Activated gamma-delta T cell treated with Interleukin-2 at 50 U/mL for 16 hours (primary cell): ENCODE measurements at regions not wholly inside any gene's neighbourhood (a gene's known extent, or its start where the extent isn't known, plus 50 kb on each side); places are given as distances from the start of the nearest gene placed in this dataset.
"Not testable (repeated sequence)": the region's sequence is repeated elsewhere in the genome, so short reads cannot be mapped to it uniquely, and the experiment has no call there.

Experiments
- DNase-seq: peaks from one replicate; pipeline ENCODE4 v3.0.0-alpha.2; 2020

DNA sequence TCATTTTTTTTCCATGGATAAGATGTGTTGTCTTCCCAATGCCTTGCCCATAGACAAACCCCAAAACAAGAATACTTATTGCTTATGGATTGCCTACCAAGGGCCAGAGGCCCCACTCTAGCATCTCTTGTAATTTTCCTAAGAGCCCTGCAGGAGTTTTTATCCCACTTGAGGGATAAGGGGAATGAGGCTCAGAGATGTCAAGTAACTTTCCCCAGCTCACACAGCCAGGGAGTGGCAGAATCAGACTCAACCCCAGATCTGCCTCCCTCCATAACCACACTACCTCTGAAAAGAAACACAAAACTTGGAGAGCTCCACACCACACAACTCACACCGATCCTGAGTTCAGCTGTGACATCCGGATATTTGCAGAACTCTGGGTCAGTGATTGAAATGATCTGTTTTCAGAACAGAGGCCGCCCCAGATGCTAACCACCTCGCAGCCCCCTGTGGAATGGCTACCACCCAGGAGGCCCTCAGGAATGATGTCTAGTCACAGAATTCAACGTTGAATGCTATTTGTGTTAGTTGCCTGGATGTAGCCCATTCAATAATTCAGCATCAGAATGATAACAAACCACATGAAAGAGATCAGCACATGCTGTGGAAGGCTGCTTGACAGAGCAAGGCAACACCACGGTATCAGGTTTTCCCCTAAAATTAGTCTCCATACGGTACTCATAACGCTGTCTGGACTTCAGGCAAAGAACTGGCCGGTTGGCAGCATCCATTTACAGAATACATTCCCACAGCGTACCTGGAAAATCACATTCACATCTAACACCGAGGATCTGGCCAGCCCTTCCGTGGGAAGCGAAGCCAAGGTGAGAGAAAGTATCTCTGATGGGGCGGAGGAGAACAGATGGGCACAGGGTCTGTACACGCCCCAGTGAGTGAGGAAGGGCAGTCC is 231.9 kb downstream of the TOMM20 start:
- DNase-seq = no peak

DNA sequence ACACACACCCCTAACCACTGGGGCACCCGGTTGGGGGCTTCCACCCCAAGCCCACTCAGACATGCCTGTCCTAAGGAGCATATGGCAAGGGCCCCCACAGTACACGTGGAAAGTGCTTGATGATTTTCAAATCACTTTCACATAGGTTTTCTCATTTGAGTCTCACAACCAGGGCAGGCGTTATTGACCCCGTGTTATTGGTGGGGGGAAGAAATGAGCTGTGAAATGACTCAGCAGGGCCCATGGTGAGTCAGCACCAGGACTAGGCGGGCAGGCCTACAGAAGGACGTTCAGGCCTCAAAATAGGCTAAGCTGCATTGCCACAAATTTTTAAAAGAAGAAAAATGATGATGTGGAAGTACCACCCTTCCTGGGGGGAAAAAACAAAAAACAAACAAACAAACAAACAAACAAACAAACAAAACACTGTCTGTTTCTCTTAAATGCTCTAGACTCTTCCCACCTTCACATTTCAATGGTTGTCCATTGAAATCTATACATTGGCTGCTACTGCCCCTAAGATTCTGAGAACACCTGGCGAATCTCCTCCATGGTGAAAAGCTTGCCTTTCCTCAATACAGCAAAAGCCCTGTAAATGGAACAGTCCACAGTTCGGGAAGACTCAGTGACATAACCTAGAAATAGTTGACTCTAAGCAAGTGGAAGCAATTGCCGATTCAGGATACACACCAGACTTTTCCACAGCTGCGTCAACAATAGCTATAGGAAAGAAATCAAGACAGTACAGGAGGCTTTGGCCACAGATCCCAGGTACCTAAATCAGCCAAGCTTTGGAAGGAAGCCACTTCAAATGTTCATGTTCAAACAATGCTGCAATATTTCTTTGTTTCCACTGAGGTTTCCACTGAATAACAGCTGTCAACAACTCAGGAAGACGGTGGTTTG is 234.7 kb downstream of the TOMM20 start:
- no peak for DNase-seq

DNA sequence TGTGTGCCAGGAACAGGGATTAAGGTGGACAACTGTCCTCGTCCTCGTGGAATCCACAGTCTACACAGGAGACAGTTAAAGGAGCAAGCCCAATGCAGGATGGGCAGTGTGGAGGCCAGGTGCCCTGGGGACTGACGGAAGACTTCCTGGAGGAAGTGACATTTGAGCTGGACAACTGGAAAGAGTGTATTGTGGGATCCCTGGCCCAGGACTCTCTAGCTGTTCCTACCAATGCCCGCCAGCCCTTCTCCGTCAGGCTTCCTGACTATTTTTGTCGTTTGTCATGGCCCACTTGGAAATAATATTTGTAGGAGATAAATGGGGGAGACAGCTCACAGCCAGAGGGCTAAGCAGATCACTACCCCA is 235.3 kb downstream of the TOMM20 start:
- no peak for DNase-seq

DNA sequence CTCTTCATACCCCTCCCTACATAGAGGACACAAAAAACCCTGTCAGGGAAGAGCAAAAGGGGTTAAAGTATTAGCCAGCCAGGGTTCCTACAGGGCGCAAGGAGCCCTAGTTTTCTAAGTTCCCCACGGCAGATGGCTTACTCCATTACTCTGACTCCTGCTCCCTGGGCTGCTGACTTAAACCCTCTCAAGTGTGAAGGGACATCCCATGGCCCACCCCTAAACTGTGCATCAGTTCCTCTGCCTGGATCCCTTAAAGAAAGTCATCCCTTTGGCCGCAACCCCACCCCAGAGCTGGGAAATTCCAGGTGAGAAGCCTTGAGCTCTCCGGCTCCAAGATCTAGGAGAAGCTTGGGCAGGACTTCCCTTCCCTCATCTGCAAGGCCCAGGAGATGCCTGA is 236.0 kb downstream of the TOMM20 start:
- no peak for DNase-seq

- DNase-seq = no peak
Measured at GRCh38 chr1:234891427-234891826, 237.2 kb downstream of the TOMM20 start.

DNA sequence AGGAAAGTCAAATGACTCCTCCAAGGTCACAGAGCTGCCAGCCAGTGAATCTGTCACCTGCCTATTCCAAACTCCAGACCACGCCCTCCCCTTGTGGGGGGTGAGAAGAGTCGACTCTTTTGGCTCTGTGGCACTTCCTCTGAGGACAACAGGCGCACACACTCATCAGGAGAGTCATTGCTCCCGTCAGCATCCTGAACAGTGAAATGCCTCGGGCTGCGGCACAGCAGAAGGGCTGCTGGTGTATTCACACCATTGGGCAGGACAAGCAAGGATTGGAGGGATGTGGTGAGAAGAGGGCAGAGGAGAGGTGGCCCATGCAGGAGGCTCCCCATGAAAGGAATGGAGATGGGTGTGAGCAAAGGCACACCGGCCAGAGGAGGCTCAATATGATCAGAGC is 239.0 kb downstream of the TOMM20 start:
- DNase-seq = no peak

- not testable (repeated sequence) for DNase-seq
Measured at GRCh38 chr1:234888247-234888646, 240.4 kb downstream of the TOMM20 start.

DNA sequence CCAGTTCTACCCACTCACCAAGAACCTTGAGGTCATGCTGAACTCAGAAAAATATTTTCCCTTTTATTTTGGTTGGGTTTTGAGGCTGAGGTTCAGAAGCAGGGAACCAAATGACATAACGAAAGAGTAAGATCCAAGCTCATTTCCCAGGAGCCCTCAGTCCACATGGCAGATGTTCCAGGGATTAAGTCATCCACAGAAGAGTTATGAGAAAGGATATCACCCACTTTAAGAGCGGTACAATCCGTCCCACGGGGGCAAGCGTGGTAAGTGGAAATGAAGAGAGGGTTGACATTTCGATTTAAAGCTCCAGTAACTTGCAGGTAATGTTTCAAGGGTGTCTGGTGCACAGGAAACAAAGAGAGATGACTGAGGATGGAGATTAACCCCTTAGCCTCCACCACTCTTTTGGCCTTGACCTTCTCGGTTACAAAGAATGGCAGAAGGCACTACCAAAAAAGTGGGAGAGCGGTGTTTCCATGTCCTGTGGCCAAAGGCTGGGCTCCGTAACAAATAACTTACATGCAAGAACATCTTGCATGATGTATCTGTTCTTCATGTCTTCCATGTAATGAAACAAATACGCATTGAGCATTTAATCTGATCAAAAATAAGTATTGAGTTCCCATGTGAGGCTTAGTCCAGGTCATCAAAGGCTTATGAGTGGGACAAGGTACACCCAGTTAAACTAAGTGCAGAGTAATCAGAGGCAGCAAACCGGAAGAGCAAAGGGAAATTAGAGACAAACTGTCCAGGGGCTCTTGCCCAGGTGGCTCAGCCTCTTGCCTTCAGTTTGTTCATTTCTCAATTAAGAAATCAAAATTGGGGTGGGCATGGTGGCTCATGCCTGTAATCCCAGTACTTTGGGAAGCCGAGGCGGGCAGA is 241.4 kb downstream of the TOMM20 start:
- DNase-seq = no peak

GRCh38 chr1:234886081-234886984 is 242.3 kb downstream of the TOMM20 start:
- DNase-seq = no peak

DNA sequence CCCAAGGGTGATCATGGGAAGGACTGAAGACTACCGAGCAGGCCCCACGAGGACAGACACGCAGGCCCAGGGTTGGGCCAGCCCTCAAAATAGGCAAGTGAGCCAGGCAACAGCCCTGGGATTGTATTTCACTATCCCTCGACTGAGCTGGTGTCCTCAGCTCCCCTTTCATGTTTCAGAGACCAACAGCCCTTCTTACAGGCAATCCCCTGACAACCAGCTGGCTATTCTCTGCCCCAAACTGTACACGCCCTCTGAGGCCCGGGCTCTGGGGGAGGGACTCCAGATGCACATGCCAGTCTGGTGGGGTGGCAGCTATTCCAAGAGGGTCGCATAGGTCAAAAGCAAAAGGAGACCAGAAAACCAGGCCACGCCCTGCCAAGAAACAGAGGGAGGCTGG is 243.0 kb downstream of the TOMM20 start:
- DNase-seq = no peak

DNA sequence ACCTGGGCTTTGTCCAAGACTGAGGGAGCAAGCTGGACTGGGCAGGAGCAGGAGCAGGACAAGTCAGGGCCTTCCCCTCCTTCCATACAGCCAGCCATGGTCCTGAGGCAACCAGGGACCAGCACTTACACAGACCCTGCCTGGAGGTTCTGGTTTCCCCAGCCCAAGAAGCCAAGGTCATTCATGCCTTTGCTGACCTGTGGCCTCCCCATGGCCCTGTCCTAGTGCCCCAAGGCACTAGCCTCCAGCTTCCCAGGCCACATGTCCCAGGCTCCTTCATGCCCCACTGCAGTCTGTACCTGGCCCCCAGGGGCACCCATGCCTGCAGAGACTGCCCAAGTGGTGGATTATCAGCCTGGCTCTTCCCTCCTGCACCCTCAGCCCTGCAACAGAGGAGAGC is 243.9 kb downstream of the TOMM20 start:
- DNase-seq = no peak

DNA sequence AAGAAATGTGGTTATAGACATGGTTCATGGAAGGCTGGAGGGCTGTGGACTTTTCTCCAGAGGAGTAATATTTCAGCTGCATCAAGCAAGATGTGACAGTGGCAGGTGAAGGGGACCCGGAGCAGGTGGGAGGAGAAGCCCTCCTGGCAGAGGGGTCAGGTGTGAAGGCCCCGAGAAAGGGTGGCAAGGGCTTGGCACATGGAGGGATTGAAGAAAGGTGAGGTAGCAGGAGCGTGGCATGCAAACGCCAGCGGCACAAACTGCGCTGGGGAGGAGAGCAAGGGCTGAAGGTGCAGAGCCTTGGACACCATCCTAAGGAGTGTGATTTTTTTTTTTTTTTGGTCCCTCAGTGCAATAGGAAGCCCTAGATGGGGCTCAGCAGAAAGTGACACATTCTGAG is 244.6 kb downstream of the TOMM20 start:
- no peak for DNase-seq

- no peak for DNase-seq
Measured at GRCh38 chr1:234882898-234883297, 245.7 kb downstream of the TOMM20 start.

- no peak for DNase-seq
Measured at GRCh38 chr1:234881893-234882771, 246.5 kb downstream of the TOMM20 start.

DNA sequence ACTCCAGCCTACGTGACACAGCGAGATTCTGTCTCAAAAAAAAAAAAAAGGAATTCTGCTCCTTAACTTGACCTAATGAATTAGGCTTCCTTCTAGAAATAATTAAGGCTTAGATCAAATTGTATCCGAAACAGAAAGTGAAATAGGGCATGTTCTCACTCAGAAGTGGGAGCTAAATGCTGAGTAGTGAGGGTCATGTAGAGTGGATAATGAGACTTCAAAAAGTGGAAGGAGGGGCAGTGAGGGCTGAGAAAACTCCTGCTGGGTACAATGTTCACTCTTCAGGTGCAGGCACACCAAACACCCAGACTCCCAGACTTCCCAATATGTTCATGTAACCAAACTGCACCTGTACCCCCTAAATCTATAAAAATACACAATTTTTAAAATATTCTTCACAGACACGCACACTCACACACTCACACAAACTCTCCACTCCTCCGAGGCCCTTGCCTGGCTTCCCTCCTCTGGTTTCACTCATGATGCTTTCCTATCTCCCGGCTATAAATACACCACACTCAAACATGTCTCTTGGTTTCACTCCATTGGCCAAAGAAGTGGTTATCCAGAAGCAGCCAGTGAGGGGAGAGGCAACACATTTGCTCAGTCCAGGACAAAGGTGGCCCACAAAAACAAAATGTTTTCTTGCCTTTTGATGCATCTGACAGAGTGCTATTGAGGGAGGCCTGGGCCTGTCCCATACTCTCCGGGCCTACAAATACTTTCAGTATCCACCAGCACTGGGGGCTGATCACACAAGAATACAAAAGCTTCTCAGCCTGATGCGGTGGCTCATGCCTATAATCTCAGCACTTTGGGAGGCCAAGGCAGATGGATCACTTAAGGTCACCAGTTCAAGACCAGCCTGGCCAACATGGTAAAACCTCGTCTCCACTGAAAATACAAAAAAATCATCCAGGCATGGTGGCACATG is 249.2 kb downstream of the TOMM20 start:
- no peak for DNase-seq

- no peak for DNase-seq
Measured at GRCh38 chr1:234878288-234878687, 250.3 kb downstream of the TOMM20 start.

DNA sequence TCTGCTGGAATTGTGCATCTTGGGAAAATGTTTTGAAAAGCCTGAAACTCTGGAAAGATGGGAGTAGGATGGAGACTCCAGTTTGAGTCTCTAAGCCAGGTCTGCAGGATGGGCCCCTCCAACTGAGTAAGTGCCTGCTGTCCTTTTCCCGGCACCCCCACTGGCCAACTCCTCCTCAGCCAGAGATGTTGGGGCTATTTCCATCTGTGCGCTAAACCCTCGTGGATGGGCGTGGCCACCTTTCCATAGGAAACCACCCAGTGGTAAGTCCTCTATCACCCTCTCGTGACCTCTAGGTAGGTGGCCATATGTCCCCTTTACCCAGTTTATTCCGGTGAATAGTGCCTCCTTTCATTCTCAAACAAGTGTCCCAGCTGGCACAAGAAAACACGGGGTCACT is 250.9 kb downstream of the TOMM20 start:
- DNase-seq = no peak

DNA sequence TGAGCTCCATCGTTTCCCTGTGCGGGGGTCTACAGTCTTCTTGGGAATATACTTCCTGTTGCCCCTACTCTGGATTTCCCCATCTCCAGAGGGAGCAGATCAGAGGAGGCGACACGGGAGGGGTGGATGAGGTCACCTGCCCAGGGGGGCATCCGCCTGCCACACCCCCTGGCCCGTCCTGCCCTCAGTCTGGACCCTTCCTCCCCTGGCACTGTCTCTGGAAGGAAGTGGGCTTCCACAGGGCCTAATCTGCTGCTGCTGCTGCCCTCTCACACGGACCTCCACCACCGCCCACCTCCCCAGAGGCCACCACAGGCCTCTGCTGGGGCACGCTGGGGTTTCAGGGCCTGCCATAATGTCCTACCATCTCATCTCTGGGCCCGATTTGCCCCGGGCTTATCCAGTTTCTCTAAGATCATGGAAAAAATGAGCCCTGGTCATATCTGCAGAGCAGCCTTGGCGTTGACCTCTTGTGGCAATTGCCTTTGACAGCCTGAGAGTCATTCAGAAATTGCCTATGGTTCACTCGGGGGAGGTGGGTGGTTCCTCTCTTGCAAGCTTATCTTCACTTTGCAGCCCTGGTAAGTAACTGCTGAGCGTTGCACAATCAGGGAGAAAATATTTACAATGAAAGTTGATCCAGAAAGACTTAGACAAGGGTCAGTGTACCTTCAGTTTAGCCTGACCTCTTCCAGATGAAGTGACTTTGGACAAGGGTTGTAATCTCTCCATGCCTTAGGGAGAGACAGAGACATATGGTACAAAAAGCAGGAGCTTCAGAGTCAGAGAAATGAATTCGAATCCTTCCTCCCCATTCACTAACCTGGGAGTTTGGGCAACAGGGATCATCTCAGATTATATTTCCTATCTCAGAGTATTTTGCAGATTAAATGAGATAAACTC is 252.4 kb downstream of the TOMM20 start:
- DNase-seq = no peak
